Liver (tissue), 3 donors: ENCODE measurements at regions not wholly inside any gene's neighbourhood (a gene's known extent, or its start where the extent isn't known, plus 50 kb on each side); places are given as distances from the start of the nearest gene placed in this dataset.

Source experiments
- EGR1 ChIP-seq, 2 donors: IDR thresholded peaks; 2 replicates each; pipeline ENCODE4 v1.6.1; 2016 to 2018; ENCODE audit warnings: antibody characterized with exemption in 2 of 2, low read depth in 2 of 2
- FOXA1 ChIP-seq: IDR thresholded peaks from 2 replicates; pipeline ENCODE4 v1.6.1; 2016; ENCODE audit warnings: antibody characterized with exemption
- GABPA ChIP-seq, 2 donors: IDR thresholded peaks in 1 of 2; conservative IDR thresholded peaks in 1 of 2; 2 replicates each; pipeline ENCODE4 v1.6.1; 2016; ENCODE audit warnings: antibody characterized with exemption in 2 of 2, mild to moderate bottlenecking in 1 of 2, moderate library complexity in 1 of 2
- RAD21 ChIP-seq, 2 donors: IDR thresholded peaks; 2 replicates each; pipeline ENCODE4 v1.6.1; 2016; ENCODE audit warnings: antibody characterized with exemption in 2 of 2, mild to moderate bottlenecking in 2 of 2
- REST ChIP-seq: IDR thresholded peaks from 2 replicates; pipeline ENCODE4 v1.6.1; 2016; ENCODE audit warnings: antibody characterized with exemption, mild to moderate bottlenecking
- TAF1 ChIP-seq: conservative IDR thresholded peaks from 2 replicates; pipeline ENCODE4 v1.6.1; 2016; ENCODE audit warnings: antibody characterized with exemption, mild to moderate bottlenecking
- YY1 ChIP-seq: IDR thresholded peaks from 2 replicates; pipeline ENCODE4 v1.6.1; 2016; ENCODE audit warnings: antibody characterized with exemption, mild to moderate bottlenecking
- TF ChIP-seq, protein P1 (sequence below): fragments of 150-350 bp; IDR thresholded peaks from 2 replicates; pipeline ENCODE4 v1.5.1; 2017; ENCODE audit warnings: improper control_type of control experiment, low read depth, low read length; ENCODE audit not compliant: missing input control
- TF ChIP-seq, protein P2 (sequence below): IDR thresholded peaks from 2 replicates; pipeline ENCODE4 v1.6.1; 2016; ENCODE audit warnings: antibody characterized with exemption
- donor health status: healthy.
- donor health status: healthy.

DNA sequence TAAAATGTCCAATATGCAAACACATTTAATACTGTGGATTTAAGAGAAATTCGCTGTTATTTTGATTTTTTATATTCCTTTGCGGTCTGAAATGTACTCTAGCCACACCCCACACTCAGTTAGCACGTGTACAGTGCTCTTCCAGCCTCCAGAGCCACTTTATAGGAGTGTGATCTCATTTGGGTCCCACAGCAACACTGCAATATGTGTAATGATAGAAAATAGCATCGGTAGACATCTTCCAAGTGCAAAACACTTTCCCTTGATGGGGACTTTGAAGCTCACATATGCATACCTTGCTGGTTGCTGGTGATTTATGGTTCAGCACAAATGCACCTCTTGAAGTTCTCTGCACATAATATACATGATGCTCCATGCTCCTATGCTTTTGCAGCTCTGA is 148.3 kb downstream of the GAS1 start:
- TF ChIP-seq, protein P1, sequence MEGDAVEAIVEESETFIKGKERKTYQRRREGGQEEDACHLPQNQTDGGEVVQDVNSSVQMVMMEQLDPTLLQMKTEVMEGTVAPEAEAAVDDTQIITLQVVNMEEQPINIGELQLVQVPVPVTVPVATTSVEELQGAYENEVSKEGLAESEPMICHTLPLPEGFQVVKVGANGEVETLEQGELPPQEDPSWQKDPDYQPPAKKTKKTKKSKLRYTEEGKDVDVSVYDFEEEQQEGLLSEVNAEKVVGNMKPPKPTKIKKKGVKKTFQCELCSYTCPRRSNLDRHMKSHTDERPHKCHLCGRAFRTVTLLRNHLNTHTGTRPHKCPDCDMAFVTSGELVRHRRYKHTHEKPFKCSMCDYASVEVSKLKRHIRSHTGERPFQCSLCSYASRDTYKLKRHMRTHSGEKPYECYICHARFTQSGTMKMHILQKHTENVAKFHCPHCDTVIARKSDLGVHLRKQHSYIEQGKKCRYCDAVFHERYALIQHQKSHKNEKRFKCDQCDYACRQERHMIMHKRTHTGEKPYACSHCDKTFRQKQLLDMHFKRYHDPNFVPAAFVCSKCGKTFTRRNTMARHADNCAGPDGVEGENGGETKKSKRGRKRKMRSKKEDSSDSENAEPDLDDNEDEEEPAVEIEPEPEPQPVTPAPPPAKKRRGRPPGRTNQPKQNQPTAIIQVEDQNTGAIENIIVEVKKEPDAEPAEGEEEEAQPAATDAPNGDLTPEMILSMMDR: no peak
- TF ChIP-seq YY1 (no peak), RAD21 (IDR thresholded peaks at IDR 0.05) (no peak), EGR1 (IDR thresholded peaks at IDR 0.05; ENCODE audit: low read depth in 2 of 2) (no peak), GABPA (IDR thresholded peaks at IDR 0.05 in 1 of 2, conservative IDR thresholded peaks at IDR 0.05 in 1 of 2) (no peak), TAF1 (no peak), REST (no peak), FOXA1 (no peak)
- TF ChIP-seq, protein P2, sequence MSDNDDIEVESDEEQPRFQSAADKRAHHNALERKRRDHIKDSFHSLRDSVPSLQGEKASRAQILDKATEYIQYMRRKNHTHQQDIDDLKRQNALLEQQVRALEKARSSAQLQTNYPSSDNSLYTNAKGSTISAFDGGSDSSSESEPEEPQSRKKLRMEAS: no peak
